Common myeloid progenitor, CD34-positive (primary cell): ENCODE measurements at regions not wholly inside any gene's neighbourhood (a gene's known extent, or its start where the extent isn't known, plus 50 kb on each side); places are given as distances from the start of the nearest gene placed in this dataset.

Experiments
- CTCF ChIA-PET: fragments of 350-600 bp; sonication (Branson Sonifier 250); formaldehyde crosslinking; loops from one replicate; lab custom pipeline; 2021; ENCODE audit warnings: antibody characterized with exemption; lab: Charles Lee
- POLR2A ChIA-PET: fragments of 350-600 bp; sonication (Branson Sonifier 250); formaldehyde crosslinking; loops from one replicate; lab custom pipeline; 2021; ENCODE audit warnings: antibody characterized with exemption; lab: Charles Lee
- DNase-seq, 3 donors: peaks; one replicate each; pipeline versions ENCODE4 v3.0.0 to v3.0.0-alpha.2; 2013
- H3K27ac ChIP-seq, 2 experiments: 1 replicate in 1 of 2; 2 replicates in 1 of 2; pipeline ENCODE4 v1.7.0; 2013; ENCODE audit warnings: inconsistent platforms in 2 of 2, low read length in 2 of 2, mild to moderate bottlenecking in 2 of 2, low read depth in 1 of 2, moderate library complexity in 1 of 2; ENCODE audit not compliant: severe bottlenecking in 2 of 2, insufficient read depth in 1 of 2, poor library complexity in 1 of 2
- H3K27me3 ChIP-seq, 5 experiments: replicated peaks in 2 of 5; 1 replicate in 3 of 5; 2 replicates in 2 of 5; pipeline versions ENCODE4 v1.6.1 to v1.7.0; 2013; ENCODE audit warnings: low read length in 4 of 5, mild to moderate bottlenecking in 2 of 5, moderate library complexity in 2 of 5, inconsistent platforms in 1 of 5; ENCODE audit not compliant: insufficient read depth in 5 of 5, control insufficient read depth in 4 of 5
- H3K36me3 ChIP-seq, 4 experiments: 1 replicate in 2 of 4; 2 replicates in 2 of 4; pipeline versions ENCODE4 v1.6.1 to v1.7.0; 2013; ENCODE audit warnings: low read length in 3 of 4, control low read depth in 1 of 4, mild to moderate bottlenecking in 1 of 4; ENCODE audit not compliant: control insufficient read depth in 4 of 4, insufficient read depth in 4 of 4
- H3K4me1 ChIP-seq, 4 experiments: 1 replicate in 3 of 4; 2 replicates in 1 of 4; pipeline versions ENCODE4 v1.6.1 to v1.7.1; 2013; ENCODE audit warnings: low read length in 3 of 4, mild to moderate bottlenecking in 3 of 4, control low read depth in 1 of 4, inconsistent platforms in 1 of 4, moderate library complexity in 1 of 4; ENCODE audit not compliant: control insufficient read depth in 4 of 4, insufficient read depth in 4 of 4; ENCODE audit errors: control extremely low read depth in 1 of 4
- H3K4me3 ChIP-seq, 7 experiments: 1 replicate in 4 of 7; 2 replicates in 3 of 7; pipeline versions ENCODE4 v1.5.1 to v1.7.0; 2013; ENCODE audit warnings: mild to moderate bottlenecking in 7 of 7, low read length in 6 of 7, moderate library complexity in 6 of 7, inconsistent platforms in 2 of 7, low read depth in 2 of 7, control low read depth in 1 of 7; ENCODE audit not compliant: insufficient read depth in 4 of 7, control insufficient read depth in 1 of 7; ENCODE audit errors: extremely low read depth in 1 of 7
- H3K9me3 ChIP-seq, 5 experiments: 1 replicate in 4 of 5; 2 replicates in 1 of 5; pipeline versions ENCODE4 v1.6.1 to v1.7.1; 2013; ENCODE audit warnings: low read length in 4 of 5, mild to moderate bottlenecking in 2 of 5, inconsistent platforms in 1 of 5, low read depth in 1 of 5, moderate library complexity in 1 of 5; ENCODE audit not compliant: control insufficient read depth in 4 of 5, insufficient read depth in 2 of 5; ENCODE audit errors: control extremely low read depth in 1 of 5
- WGBS: methylation state at CpG from one replicate; pipeline ENCODE4 v1.1.5; 2013; ENCODE audit not compliant: insufficient coverage; 5-methylcytosine and 5-hydroxymethylcytosine counted together

DNA sequence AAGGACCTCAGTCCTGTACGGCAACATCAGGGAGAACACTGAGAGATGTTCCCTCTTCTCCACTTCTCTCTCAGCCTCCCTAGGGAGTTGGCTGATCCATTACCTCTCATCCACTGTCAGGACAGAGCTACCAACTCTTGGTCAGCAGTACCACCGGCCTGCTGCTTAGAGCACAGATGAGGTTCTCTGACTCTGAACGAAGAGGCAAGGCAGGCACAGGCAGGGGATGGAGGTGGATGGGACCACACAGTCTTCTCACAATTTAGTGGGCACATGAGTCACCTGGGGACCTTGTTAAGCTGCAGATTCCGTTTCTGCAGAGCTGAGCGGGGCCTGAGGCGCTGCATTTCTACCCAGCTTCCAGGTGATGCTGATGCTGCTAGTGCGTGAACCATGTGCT is 128.6 kb upstream of the CCL2 start:
- H3K4me1 ChIP-seq, result no peaks in the 10 kb centered on the region
- no peaks in the 10 kb centered on the region for H3K9me3 ChIP-seq
- ChIA-PET POLR2A (no interaction called here), CTCF (no interaction called here)
- H3K27ac ChIP-seq, result no peak overlapping the region
- H3K4me3 ChIP-seq, result no peak overlapping the region
- DNase-seq, result no peak
- 98% methylated on average over 7 of the region's 7 CpGs for WGBS
- peaks cover 0 to 8% (median 0%) of the 10 kb centered on the region in 5 experiments for H3K27me3 ChIP-seq
- H3K36me3 ChIP-seq, result no peaks in the 10 kb centered on the region

DNA sequence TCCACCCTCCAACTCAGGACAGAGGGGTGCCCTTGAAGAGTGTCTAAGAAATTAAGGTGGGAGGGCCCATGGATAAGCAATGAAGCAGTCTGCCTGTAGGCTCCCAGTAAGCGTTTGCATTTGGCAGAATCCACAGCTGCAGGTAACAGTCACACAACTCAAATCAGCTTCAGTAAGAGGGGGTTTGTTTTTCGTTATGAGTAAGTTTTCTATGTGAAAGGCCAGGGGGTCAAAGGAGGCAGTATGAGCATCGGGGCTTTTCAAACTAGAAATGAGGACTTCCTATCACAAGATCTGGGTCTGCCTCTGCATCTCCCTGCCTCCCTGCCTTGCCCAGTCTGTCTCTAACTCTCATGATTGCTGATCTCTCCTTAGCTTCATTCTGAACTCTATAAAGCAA is 128.1 kb upstream of the CCL2 start:
- Histone ChIP-seq H3K27ac (no peak overlapping the region), H3K4me3 (no peak overlapping the region), H3K36me3 (no peaks in the 10 kb centered on the region), H3K9me3 (no peaks in the 10 kb centered on the region), H3K27me3 (peaks cover 0 to 8% (median 0%) of the 10 kb centered on the region in 5 experiments), H3K4me1 (no peaks in the 10 kb centered on the region)
- POLR2A ChIA-PET, result no interaction called here
- CTCF ChIA-PET, result interaction anchor here (0.9 kb wide), 1 partner anchor 20 kb away, joined by 3 read pairs; no protein-coding TSS in a partner anchor
- 67% methylated on average over 3 of the region's 3 CpGs for WGBS
- no peak for DNase-seq

DNA sequence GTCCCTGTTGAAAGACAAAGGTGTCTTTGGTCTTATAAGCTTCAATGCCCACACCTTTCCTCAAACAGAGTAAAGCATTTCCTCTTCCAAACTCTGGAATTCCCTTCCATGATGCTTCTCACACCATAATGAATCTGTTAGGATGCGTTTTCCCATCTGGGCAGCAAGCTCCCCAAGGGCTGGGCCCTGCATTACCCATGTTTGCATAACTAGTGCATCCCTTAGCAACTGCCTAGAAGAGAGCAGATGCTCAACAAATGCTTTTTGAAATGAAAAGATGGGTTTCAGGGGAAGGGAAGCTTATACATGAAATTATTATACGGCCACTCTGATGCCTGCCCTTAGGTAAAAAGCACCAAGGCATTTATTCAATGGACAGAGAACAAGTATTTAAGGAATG is 124.5 kb upstream of the CCL2 start:
- POLR2A ChIA-PET, result no interaction called here
- no peak for DNase-seq
- Histone ChIP-seq H3K27me3 (peaks cover 0 to 15% (median 0%) of the 10 kb centered on the region in 5 experiments), H3K4me1 (no peaks in the 10 kb centered on the region), H3K27ac (no peak overlapping the region), H3K9me3 (no peaks in the 10 kb centered on the region), H3K36me3 (no peaks in the 10 kb centered on the region), H3K4me3 (no peak overlapping the region)
- CTCF ChIA-PET, result interaction anchor here (2.4 kb wide), 1 partner anchor 16 kb away, joined by 8 read pairs; no protein-coding TSS in a partner anchor
- 93% methylated on average over 2 of the region's 2 CpGs for WGBS

DNA sequence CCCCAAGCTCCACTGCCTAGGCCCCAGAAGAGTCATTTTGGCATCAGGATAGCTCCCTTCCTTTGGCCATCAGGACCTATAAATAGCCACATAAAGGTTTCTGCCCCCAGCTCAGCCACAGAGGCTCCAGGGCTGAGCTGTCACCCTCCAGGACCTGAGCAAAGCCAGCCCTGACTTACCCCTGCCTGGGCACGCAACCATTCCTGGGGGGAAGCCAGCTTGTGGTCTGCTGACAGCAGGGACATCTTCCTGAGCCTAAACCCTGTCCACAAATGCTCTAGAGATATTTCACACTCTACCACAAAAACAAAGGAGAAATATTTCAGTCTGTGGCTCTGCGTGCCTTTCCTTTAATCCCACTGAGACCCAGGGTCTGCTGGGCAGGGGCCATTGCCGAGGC is 123.7 kb upstream of the CCL2 start:
- H3K9me3 ChIP-seq, result no peaks in the 10 kb centered on the region
- peaks cover 0 to 15% (median 0%) of the 10 kb centered on the region in 5 experiments for H3K27me3 ChIP-seq
- no peak overlapping the region for H3K27ac ChIP-seq
- no peak overlapping the region for H3K4me3 ChIP-seq
- DNase-seq, result no peak
- H3K4me1 ChIP-seq, result no peaks in the 10 kb centered on the region
- 95% methylated on average over 2 of the region's 3 CpGs for WGBS
- CTCF ChIA-PET, result interaction anchor here (2.4 kb wide), 1 partner anchor 15 kb away, joined by 8 read pairs; no protein-coding TSS in a partner anchor
- POLR2A ChIA-PET, result no interaction called here
- no peaks in the 10 kb centered on the region for H3K36me3 ChIP-seq

DNA sequence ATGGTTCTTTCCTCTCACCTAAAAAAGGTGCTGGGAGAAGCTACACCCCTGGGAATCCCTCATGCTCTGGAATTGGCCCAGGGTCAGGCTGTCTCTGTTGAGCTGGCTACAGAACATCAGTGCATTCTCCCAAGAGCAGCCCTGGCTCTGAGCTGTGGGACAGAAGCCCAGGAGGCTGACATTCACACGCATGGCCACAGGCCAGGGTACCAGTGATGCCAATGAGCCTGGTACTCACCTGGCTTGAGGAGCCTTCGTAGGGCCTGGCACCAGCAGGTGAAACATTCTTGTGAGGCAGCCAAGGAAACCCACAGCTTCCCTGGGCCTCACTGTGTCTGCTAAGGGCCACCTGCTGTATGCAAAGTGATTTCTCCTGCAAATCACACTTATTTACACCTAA is 121.7 kb upstream of the CCL2 start:
- no peaks in the 10 kb centered on the region for H3K4me1 ChIP-seq
- DNase-seq, result no peak
- no peaks in the 10 kb centered on the region for H3K36me3 ChIP-seq
- H3K27ac ChIP-seq, result no peak overlapping the region
- H3K4me3 ChIP-seq, result no peak overlapping the region
- ChIA-PET CTCF (no interaction called here), POLR2A (no interaction called here)
- H3K9me3 ChIP-seq, result no peaks in the 10 kb centered on the region
- 95% methylated on average over 2 of the region's 2 CpGs for whole genome bisulfite sequencing
- H3K27me3 ChIP-seq, result peaks cover 0 to 21% (median 0%) of the 10 kb centered on the region in 5 experiments

DNA sequence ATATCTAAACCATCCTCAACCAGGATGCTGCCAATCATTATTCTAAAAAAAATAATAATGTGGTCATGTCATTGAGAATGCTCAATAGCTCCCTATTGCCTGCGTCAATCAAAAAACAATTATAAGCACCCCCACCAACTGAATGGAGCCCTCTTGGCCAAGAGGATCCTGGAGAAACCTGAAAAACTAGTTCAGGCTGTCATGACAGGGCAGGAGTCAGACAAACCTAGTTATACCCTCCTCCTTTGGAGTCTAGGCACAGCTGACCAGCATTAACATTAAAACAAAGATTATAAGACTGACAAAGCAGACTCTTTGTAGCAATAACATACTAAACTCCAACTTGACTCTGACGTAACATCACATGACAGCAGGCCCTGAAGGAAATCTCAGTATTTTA is 119.2 kb upstream of the CCL2 start:
- peaks cover 0 to 16% (median 0%) of the 10 kb centered on the region in 5 experiments for H3K27me3 ChIP-seq
- no peak overlapping the region for H3K4me3 ChIP-seq
- CTCF ChIA-PET, result interaction anchor here (2.1 kb wide), 1 partner anchor 10 kb away, joined by 5 read pairs; no protein-coding TSS in a partner anchor
- H3K4me1 ChIP-seq, result no peaks in the 10 kb centered on the region
- 100% methylated on average over 2 of the region's 2 CpGs for WGBS
- DNase-seq, result no peak
- no peaks in the 10 kb centered on the region for H3K36me3 ChIP-seq
- POLR2A ChIA-PET, result no interaction called here
- H3K9me3 ChIP-seq, result no peaks in the 10 kb centered on the region
- H3K27ac ChIP-seq, result no peak overlapping the region

DNA sequence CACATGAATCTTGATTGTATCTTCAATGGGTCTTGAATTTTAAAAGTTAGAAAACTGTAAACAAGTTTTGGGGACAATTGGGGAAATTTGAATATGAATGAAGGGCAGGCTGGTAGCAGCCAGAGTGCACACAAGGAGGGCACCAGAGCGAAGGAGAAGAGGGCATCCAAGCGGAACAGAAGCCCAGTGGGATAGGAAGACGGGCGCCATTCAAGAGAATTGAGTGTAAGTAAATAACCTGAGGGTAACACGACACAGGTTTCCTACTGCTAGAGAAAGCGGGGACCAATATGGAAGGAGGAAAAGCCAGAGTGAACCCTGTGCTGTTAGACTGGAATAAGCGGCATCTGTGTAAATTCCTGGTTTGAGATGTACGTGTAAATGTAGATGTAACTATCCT is 115.1 kb upstream of the CCL2 start:
- Histone ChIP-seq H3K27me3 (peaks cover 0 to 16% (median 0%) of the 10 kb centered on the region in 5 experiments), H3K9me3 (no peaks in the 10 kb centered on the region), H3K27ac (no peak overlapping the region), H3K36me3 (no peaks in the 10 kb centered on the region), H3K4me1 (no peaks in the 10 kb centered on the region), H3K4me3 (no peak overlapping the region)
- WGBS, result 87% methylated on average over 5 of the region's 8 CpGs
- POLR2A ChIA-PET, result no interaction called here
- CTCF ChIA-PET, result interaction anchor here (0.8 kb wide), 1 partner anchor 28 kb away, joined by 3 read pairs; no protein-coding TSS in a partner anchor
- no peak for DNase-seq
